ENCODE measurements at regions not wholly inside any gene's neighbourhood (a gene's known extent, or its start where the extent isn't known, plus 50 kb on each side); places are given as distances from the start of the nearest gene placed in this dataset.
"Not testable (repeated sequence)": the region's sequence is repeated elsewhere in the genome, so short reads cannot be mapped to it uniquely, and the experiment has no call there.

- DNase-seq = no peak
These were observed 261.7 kb downstream of the PLOD2 start for GRCh38 chr3:145899241-145899640.

GRCh38 chr3:145900056-145900829 is 260.7 kb downstream of the PLOD2 start:
- DNase-seq = no peak

- no peak for DNase-seq
These were observed 258.8 kb downstream of the PLOD2 start for GRCh38 chr3:145902166-145902565.

- DNase-seq = no peak
These were observed 257.4 kb downstream of the PLOD2 start for GRCh38 chr3:145903472-145904013.

GRCh38 chr3:145904138-145904537 is 256.8 kb downstream of the PLOD2 start:
- no peak for DNase-seq

- no peak for DNase-seq
These were observed 254.7 kb downstream of the PLOD2 start for GRCh38 chr3:145906301-145906700.

GRCh38 chr3:145906755-145907154 is 254.2 kb downstream of the PLOD2 start:
- DNase-seq = no peak

GRCh38 chr3:145911016-145911415 is 250.0 kb downstream of the PLOD2 start:
- DNase-seq = no peak

- DNase-seq = no peak
These were observed 245.2 kb downstream of the PLOD2 start for GRCh38 chr3:145915787-145916186.

GRCh38 chr3:145927736-145928135 is 233.2 kb downstream of the PLOD2 start:
- DNase-seq = not testable (repeated sequence)

GRCh38 chr3:145936971-145937370 is 224.0 kb downstream of the PLOD2 start:
- no peak for DNase-seq

GRCh38 chr3:145939431-145939830 is 221.6 kb downstream of the PLOD2 start:
- no peak for DNase-seq

GRCh38 chr3:145942052-145942451 is 218.9 kb downstream of the PLOD2 start:
- no peak for DNase-seq

- DNase-seq = no peak
These were observed 217.0 kb downstream of the PLOD2 start for GRCh38 chr3:145943952-145944351.

- DNase-seq = no peak
These were observed 209.5 kb downstream of the PLOD2 start for GRCh38 chr3:145951441-145951840.

- no peak for DNase-seq
These were observed 208.4 kb downstream of the PLOD2 start for GRCh38 chr3:145952536-145952935.

GRCh38 chr3:145953316-145953715 is 207.7 kb downstream of the PLOD2 start:
- DNase-seq = no peak

- no peak for DNase-seq
These were observed 201.4 kb downstream of the PLOD2 start for GRCh38 chr3:145959457-145960088.

- DNase-seq = no peak
These were observed 197.9 kb downstream of the PLOD2 start for GRCh38 chr3:145963111-145963510.

- DNase-seq = no peak
These were observed 193.9 kb downstream of the PLOD2 start for GRCh38 chr3:145967043-145967442.

GRCh38 chr3:145971186-145971585 is 189.8 kb downstream of the PLOD2 start:
- no peak for DNase-seq

- DNase-seq = no peak
These were observed 188.1 kb downstream of the PLOD2 start for GRCh38 chr3:145972851-145973250.

- DNase-seq = no peak
These were observed 179.9 kb downstream of the PLOD2 start for GRCh38 chr3:145981056-145981455.

- peak; percentile 3 for DNase-seq
These were observed 177.9 kb downstream of the PLOD2 start for GRCh38 chr3:145983101-145983500.
